Transverse colon (tissue), 4 donors: ENCODE measurements at regions not wholly inside any gene's neighbourhood (a gene's known extent, or its start where the extent isn't known, plus 50 kb on each side); places are given as distances from the start of the nearest gene placed in this dataset.

Experiments used
- CTCF ChIP-seq, 5 experiments: fragments of 200-600 bp in 3 of 5; fragments of 450-650 bp in 2 of 5; sonication (generic) in 3 of 5; IDR thresholded peaks; 1 replicate in 2 of 5; 2 replicates in 3 of 5; pipeline ENCODE4 v1.5.1; 2016 to 2017; ENCODE audit warnings: antibody characterized with exemption in 5 of 5, inconsistent platforms in 3 of 5, mild to moderate bottlenecking in 2 of 5, moderate library complexity in 1 of 5
- EP300 ChIP-seq: sonication (generic); formaldehyde crosslinking; IDR thresholded peaks from one replicate; pipeline ENCODE4 v1.6.1; 2017; ENCODE audit warnings: antibody characterized with exemption, low read depth
- POLR2A ChIP-seq: fragments of 450-650 bp; IDR thresholded peaks from one replicate; pipeline ENCODE4 v1.6.1; 2016; ENCODE audit warnings: antibody characterized with exemption, mild to moderate bottlenecking, moderate library complexity
- POLR2AphosphoS5 ChIP-seq, 3 donors: sonication (generic); formaldehyde crosslinking; IDR thresholded peaks; one replicate each; pipeline ENCODE4 v1.6.1; 2016; ENCODE audit warnings: antibody characterized with exemption in 3 of 3

- TF ChIP-seq CTCF (IDR thresholded peaks at IDR 0.05), result no peak
- TF ChIP-seq POLR2A, result no peak
- no peak for TF ChIP-seq EP300
- TF ChIP-seq POLR2AphosphoS5 (IDR thresholded peaks at IDR 0.05), result no peak
Measured at GRCh38 chr13:40060296-40061007, 405.0 kb downstream of the COG6 start.
